Upper lobe of left lung (tissue), 4 donors: ENCODE measurements at regions not wholly inside any gene's neighbourhood (a gene's known extent, or its start where the extent isn't known, plus 50 kb on each side); places are given as distances from the start of the nearest gene placed in this dataset.

Source experiments
- EP300 ChIP-seq, 4 donors: sonication (generic); formaldehyde crosslinking; IDR thresholded peaks; one replicate each; pipeline ENCODE4 v1.5.1; 2017; ENCODE audit warnings: antibody characterized with exemption in 4 of 4, control low read depth in 2 of 4
- POLR2A ChIP-seq, 4 donors: fragments of 450-650 bp; IDR thresholded peaks; one replicate each; pipeline ENCODE4 v1.5.1; 2016 to 2017; ENCODE audit warnings: antibody characterized with exemption in 4 of 4, mild to moderate bottlenecking in 2 of 4
- POLR2AphosphoS5 ChIP-seq, 2 donors: sonication (generic); formaldehyde crosslinking; IDR thresholded peaks; one replicate each; pipeline ENCODE4 v1.5.1; 2017; ENCODE audit warnings: antibody characterized with exemption in 2 of 2
- TF ChIP-seq, protein P1 (sequence below), 6 experiments: fragments of 450-650 bp in 4 of 6; fragments of 200-600 bp in 2 of 6; sonication (generic) in 2 of 6; IDR thresholded peaks; one replicate each; pipeline ENCODE4 v1.5.1; 2016 to 2019; ENCODE audit warnings: antibody characterized with exemption in 6 of 6

DNA sequence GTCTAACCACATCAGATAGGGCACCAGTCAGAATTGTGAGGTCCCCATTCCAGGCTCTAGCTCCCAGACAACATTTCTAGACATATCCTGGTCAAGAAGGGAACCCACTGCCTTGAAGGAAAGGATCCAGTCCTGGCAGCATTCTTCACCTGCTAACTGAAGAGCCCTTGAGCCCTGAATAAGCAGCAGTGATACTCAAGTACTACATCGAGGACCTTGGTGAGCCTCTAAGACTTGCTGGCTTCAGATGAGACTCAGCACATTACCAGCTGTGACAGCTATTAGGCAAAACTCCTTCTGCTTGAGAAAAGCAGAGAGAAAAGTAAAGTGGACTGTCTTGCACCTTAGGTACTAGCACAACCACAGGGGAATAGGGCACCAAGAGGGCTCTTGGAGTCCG lies 205.8 kb upstream of the F9 start:
- TF ChIP-seq, protein P1, sequence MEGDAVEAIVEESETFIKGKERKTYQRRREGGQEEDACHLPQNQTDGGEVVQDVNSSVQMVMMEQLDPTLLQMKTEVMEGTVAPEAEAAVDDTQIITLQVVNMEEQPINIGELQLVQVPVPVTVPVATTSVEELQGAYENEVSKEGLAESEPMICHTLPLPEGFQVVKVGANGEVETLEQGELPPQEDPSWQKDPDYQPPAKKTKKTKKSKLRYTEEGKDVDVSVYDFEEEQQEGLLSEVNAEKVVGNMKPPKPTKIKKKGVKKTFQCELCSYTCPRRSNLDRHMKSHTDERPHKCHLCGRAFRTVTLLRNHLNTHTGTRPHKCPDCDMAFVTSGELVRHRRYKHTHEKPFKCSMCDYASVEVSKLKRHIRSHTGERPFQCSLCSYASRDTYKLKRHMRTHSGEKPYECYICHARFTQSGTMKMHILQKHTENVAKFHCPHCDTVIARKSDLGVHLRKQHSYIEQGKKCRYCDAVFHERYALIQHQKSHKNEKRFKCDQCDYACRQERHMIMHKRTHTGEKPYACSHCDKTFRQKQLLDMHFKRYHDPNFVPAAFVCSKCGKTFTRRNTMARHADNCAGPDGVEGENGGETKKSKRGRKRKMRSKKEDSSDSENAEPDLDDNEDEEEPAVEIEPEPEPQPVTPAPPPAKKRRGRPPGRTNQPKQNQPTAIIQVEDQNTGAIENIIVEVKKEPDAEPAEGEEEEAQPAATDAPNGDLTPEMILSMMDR (IDR thresholded peaks at IDR 0.05) = no peak
- no peak for TF ChIP-seq POLR2A (IDR thresholded peaks at IDR 0.05)
- no peak for TF ChIP-seq POLR2AphosphoS5 (IDR thresholded peaks at IDR 0.05)
- TF ChIP-seq EP300 (IDR thresholded peaks at IDR 0.05) = no peak
